HG03064 (cell line): ENCODE measurements at regions not wholly inside any gene's neighbourhood (a gene's known extent, or its start where the extent isn't known, plus 50 kb on each side); places are given as distances from the start of the nearest gene placed in this dataset.
"Not testable (repeated sequence)": the region's sequence is repeated elsewhere in the genome, so short reads cannot be mapped to it uniquely, and the experiment has no call there.

Source experiments
- ATAC-seq: cut with Tn5 transposase; IDR thresholded peaks from one replicate; pipeline ENCODE4 v1.9.1; 2021; ENCODE audit warnings: low read depth; ENCODE audit not compliant: unreplicated experiment

GRCh38 chr4:24369507-24370029, 214.8 kb downstream of the DHX15 start:
- ATAC-seq = no peak

DNA sequence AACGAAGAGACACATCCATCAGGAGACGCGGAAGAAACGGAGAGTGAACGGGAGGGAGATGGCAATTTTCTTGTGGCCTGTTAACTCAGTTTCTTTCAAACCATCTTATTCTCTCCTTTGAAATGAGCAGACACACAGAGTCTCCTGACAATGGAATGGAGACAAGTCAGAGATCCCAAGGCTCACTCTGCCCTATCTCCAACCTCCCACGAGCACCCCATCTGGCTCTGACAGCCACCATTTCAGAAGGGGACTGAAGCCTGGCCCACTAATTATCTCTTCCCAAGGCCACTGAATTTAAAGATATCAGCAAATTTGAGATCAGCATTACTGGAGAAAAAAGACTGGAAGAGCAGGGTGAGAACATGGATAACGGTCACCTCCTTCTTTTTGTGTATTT, 215.6 kb downstream of the DHX15 start:
- no peak for ATAC-seq

- ATAC-seq = no peak
These were observed 219.5 kb downstream of the DHX15 start for GRCh38 chr4:24364852-24365251.

- no peak for ATAC-seq
These were observed 220.1 kb downstream of the DHX15 start for GRCh38 chr4:24364249-24364648.

GRCh38 chr4:24363751-24364150, 220.6 kb downstream of the DHX15 start:
- no peak for ATAC-seq

GRCh38 chr4:24352112-24352511, 232.2 kb downstream of the DHX15 start:
- no peak for ATAC-seq

DNA sequence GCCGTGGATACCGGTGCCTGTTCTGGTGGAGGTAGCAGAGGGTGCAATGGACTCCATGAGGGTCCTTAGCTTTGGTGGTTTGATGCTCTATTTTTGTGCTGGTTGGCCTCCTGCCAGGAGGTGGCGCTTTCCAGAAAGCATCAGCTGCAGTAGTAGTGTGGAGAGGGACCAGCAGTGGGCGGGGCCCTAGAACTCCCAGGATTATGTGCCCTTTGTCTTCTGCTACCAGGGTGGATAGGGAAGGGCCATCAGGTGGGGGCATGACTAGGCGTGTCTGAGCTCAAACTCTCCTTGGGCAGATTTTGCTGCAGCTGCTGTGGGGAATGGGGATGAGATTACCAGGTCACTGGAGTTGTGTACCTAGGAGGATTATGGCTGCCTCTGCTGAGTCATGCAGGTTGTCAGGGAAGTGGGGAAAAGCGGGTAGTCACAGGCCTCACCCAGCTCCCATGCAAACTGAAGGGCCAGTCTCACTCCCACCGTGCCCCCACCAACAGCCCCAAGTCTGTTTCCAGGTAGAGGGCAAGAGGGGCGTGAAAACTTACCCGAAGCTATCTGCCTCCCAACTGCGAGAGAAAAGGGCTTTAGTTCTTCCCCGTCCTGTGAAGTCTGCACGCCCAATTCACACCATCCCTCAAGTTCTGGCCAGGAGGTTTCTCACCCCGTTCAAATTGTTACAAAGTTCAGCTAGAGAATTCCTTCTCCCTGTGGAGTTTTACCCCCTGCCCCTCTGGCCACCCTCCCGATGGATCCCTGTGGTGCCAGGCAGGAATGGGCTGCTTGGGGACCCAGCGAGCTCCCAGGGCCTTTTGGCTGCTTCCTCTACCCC, 235.0 kb downstream of the DHX15 start:
- not testable (repeated sequence) for ATAC-seq

DNA sequence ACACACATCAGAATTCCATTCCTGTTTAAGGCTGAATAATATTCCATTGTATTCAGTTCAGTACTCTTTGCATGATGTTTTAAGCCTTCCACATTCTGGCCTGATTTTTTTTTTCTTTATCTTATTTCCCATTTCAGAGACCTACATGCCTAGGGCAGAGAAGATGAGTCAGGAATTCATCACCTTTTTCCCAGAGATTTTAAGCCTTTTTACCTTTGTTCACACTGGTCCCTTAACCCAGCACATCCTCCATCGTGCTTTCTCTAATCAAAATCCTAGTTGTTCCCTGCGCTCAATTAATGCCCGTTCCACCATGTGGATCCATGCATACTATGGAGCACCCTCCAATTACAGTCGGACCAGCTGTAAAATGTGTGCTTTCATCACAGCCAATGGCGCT, 245.1 kb downstream of the DHX15 start:
- ATAC-seq = no peak

DNA sequence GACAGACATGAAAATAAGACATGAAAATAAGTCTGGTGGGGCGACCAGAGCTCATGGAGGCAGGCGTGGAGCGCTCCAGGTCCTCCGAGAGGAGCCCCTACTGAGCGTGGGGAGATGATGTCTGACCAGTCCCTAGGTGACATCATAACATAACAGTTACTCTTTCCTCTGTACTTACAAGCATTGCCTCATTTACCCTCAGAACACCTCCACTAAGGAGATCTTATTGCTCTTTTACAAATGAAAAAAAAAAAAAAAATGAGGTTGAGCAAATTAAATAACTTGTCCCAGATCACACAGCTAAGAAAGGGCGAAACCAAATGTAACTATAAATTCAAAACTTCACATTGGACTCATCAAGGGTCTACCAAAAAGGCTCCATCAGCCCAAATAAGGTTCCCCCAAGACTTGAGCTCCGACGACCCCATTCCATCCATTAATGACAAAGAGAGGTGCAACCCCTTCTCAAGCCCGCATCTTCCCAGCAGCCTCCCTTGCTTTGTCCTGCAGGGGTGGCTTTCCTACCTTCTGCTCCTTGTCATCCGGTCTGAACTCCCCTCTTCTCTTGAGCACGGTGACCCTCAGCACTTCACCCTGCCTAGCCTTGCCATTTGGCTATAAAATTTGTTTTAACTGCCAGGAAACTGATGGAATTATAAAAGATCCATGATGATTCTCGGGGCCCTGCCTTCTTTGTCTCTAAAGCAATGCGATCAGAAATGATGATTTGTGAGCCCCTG, 246.7 kb downstream of the DHX15 start:
- ATAC-seq = no peak

- ATAC-seq = no peak
These were observed 248.7 kb downstream of the DHX15 start for GRCh38 chr4:24335616-24336015.

GRCh38 chr4:24334906-24335305, 249.4 kb downstream of the DHX15 start:
- ATAC-seq = no peak

DNA sequence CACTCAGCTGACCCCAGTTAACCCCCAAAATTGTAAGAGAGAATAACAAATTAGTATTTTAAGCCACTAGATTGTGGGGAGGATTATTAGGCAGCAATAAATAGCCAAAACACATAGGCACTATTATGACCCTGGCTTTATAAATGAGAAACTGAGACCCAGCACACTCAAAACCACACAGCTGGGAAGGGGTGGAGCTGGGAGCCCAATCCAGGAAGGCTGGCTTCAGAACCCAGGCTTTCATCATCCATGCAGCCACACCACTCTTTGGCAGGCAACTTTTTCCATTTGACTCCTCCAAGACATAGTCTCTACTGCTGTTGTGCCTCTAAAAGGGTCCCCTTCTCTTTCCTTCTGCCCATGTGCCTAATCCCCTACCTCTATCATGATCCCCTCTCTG, 253.8 kb downstream of the DHX15 start:
- no peak for ATAC-seq

DNA sequence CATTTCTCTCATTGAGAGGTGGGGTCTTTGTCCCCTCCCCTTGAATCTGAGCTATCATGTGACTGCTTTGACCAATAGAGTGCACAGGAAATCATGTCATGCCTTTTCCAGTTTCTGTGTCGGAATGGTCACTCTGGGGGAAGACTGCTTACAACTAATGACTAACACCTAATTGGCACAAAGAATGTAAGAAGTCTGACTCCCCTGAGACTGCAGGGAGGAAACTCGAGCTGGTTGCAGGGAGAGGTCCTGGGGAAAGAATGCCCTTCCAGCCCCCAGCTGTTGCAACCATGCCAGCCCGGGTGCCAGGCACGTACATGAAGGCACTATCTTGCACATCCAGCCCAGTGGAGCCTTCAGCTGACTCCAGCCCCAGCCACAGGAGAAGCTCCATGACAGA, 254.2 kb downstream of the DHX15 start:
- ATAC-seq = no peak

DNA sequence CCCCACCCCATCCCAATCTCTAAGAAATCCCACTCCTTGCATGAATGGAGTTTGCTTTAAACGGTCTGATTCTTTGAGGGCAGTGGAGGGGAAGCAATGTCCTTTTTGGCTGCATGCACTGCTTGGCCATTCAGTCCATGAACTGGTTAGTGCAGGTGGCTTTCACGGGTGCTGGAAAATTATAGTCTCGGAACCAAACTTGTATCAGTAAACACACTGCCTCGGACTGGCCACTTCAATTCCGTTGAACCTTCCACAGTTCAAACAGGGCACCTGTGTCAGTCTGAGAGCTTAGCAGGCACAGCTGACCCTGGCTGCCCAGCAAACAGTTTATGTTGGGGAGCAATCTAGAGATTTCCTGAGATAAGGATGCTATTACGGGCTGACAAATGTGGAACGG, 255.6 kb downstream of the DHX15 start:
- no peak for ATAC-seq

DNA sequence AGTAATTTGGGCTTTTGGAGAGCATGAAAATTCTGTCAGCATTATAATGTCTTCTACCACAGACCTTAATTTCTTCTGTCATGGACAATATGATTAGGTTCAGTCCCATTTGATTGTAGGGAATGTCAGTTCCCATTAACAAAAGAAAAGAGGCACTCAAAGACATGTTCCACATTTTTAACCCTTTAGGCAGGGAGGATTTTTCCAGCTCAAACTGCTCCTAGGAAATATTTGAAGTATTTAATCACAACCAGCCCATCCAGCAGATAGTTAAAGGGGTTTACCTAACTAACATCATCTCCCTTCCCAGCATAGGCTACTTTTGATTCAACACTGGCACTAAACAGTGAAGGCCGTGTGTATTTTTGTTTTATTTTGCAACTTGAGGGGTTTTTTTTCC, 256.0 kb downstream of the DHX15 start:
- no peak for ATAC-seq

GRCh38 chr4:24322995-24323394, 261.4 kb downstream of the DHX15 start:
- ATAC-seq = no peak

DNA sequence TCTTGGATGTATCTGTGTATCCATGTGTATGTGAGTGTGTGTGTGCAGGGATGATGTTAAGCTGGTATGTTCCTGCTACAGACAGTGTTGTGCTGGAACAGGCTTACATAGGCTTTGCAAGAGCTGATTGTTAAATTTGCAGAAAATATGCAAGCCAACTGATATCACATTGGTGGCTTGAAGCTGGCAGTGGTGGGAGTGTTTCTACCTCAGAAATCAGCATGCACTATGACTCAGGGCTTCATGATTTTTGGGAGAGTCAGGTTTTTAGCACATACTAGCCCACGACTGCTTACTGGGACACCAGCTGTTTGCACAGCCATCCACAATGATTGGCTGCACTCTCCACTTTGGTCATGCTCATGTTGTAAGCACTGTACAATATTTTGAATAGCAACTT, 261.8 kb downstream of the DHX15 start:
- no peak for ATAC-seq

DNA sequence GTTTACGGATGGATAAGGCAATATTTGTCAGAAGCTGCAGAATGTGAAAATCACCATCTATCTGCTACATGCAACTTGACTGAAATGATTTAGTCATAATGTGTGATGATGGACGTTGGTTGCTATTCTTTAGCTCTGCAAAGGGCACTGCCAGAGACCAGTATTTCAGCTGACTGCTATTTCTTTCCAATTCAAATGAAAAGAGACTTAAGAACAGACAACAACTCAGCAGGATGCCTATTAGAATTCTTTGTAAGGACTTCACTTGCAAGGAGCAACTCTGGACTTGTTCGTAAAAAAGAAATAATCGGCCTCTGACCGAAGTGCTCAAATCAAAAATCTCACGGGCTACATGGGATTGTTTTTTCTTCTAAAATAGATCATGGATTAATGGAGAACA, 262.7 kb downstream of the DHX15 start:
- ATAC-seq = no peak

- ATAC-seq = no peak
These were observed 263.2 kb downstream of the DHX15 start for GRCh38 chr4:24321131-24321530.

DNA sequence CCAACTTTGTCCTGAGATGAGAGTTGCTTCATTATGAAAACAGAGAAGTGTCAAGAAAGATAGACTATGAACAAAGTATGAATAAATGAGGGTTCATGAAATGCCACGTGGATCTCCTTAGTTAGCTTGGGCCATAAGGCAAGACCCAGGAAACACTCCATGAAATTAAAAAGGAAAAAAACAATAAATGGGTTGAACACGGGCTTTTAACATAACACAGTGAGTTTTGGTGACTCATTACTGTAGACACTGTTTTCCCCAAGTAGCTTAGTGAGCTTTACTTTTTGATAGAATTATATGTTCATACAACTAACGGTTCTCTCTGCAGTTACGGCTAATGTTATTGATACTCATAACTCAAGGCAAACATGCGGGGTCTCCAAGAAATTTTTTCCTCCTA, 265.0 kb downstream of the DHX15 start:
- no peak for ATAC-seq

GRCh38 chr4:24315056-24315455, 269.3 kb downstream of the DHX15 start:
- ATAC-seq = no peak
